Gastroesophageal sphincter (tissue), 3 donors: ENCODE measurements at regions not wholly inside any gene's neighbourhood (a gene's known extent, or its start where the extent isn't known, plus 50 kb on each side); places are given as distances from the start of the nearest gene placed in this dataset.

Source experiments
- CTCF ChIP-seq, 4 experiments: fragments of 200-600 bp in 2 of 4; fragments of 450-650 bp in 2 of 4; sonication (generic) in 1 of 4; IDR thresholded peaks; one replicate each; pipeline ENCODE4 v1.5.1; 2017 to 2019; ENCODE audit warnings: antibody characterized with exemption in 4 of 4, mild to moderate bottlenecking in 2 of 4, moderate library complexity in 2 of 4
- POLR2AphosphoS5 ChIP-seq: sonication (generic); formaldehyde crosslinking; IDR thresholded peaks from one replicate; pipeline ENCODE4 v1.6.1; 2017; ENCODE audit warnings: antibody characterized with exemption

- TF ChIP-seq CTCF (IDR thresholded peaks at IDR 0.05) (no peak), POLR2AphosphoS5 (no peak)
Measured at GRCh38 chr3:29178809-29179793, 101.8 kb upstream of the RBMS3 start.
